ENCODE measurements at regions not wholly inside any gene's neighbourhood (a gene's known extent, or its start where the extent isn't known, plus 50 kb on each side); places are given as distances from the start of the nearest gene placed in this dataset.

DNA sequence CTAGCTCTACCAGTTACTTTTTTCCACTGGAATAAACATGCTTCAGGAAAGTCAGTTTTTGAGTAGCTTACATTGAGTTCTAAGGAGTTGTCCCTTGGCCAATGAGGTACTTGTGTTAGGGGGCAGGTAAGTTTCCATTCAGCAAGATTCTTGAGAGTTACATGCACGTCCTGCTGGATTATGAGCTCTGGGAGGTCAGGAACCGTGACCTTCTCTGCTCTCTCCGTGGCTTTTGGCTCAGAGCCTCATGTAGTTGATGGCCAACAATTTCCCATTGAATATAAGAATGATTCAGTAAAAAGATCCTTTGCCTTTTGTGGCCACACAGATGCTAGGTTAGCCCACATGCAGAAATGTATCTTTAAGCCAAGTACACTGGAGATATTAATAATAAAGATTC is 181.8 kb upstream of the RALGAPA2 start:
- DNase-seq (ENCODE audit: low spot score) = no peak

DNA sequence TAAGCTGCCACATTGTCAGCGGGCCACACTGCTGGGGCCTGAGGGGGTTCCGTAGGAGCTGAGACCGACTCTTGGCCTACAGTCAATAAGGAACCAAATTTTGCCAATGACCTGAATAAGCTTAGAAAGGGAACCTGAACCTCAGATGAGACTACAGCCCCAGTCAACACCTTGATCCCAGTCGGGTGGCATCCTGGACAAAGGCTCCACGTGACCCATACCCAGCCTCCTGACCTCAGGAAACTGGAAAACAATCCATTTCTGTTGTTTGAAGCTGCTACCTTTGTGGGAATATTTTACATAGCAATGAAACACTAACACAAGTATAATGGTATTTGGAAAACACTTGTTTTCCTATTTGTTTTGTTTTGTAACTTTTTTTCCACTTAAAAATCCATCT is 179.9 kb upstream of the RALGAPA2 start:
- TF ChIP-seq, protein P1, sequence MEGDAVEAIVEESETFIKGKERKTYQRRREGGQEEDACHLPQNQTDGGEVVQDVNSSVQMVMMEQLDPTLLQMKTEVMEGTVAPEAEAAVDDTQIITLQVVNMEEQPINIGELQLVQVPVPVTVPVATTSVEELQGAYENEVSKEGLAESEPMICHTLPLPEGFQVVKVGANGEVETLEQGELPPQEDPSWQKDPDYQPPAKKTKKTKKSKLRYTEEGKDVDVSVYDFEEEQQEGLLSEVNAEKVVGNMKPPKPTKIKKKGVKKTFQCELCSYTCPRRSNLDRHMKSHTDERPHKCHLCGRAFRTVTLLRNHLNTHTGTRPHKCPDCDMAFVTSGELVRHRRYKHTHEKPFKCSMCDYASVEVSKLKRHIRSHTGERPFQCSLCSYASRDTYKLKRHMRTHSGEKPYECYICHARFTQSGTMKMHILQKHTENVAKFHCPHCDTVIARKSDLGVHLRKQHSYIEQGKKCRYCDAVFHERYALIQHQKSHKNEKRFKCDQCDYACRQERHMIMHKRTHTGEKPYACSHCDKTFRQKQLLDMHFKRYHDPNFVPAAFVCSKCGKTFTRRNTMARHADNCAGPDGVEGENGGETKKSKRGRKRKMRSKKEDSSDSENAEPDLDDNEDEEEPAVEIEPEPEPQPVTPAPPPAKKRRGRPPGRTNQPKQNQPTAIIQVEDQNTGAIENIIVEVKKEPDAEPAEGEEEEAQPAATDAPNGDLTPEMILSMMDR (IDR thresholded peaks at IDR 0.05) = no peak
- no peaks in the 10 kb centered on the region for H3K4me1 ChIP-seq (ENCODE audit: control insufficient read depth in 1 of 2, low read depth in 2 of 2)

More for the DNA sequence above, 181.8 kb upstream of the RALGAPA2 start:
- Histone ChIP-seq H3K36me3 (no peaks in the 10 kb centered on the region), H3K9me3 (no peaks in the 10 kb centered on the region), H3K27me3 (replicated peaks; ENCODE audit: insufficient read depth) (no peaks in the 10 kb centered on the region), H3K4me3 (no peak overlapping the region), H3K4me1 (ENCODE audit: control insufficient read depth in 1 of 2, low read depth in 2 of 2) (no peaks in the 10 kb centered on the region), H3K27ac (no peak overlapping the region)
- TF ChIP-seq, protein P1 (IDR thresholded peaks at IDR 0.05) = no peak
- no peak for ATAC-seq (ENCODE audit: insufficient number of reproducible peaks, low FRiP score, low read depth)

DNA sequence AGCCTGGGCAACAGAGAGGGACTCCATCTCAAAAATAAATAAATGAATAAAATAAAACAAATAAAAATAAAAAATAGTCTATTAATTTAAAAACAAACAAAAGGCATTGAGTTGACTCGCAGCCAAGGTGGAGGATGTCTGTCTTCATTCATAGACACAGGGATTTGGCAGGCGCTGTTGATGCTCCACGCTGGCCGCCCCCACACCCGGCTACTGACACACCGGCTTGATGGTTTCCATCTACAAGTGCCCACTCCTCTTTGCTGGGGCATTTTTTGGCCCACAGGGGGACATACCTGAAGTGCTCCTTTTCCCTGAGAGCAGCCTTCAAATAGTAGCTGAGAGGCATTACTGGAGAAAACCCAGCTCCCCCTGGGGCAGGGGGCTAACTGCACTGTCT is 178.3 kb upstream of the RALGAPA2 start:
- TF ChIP-seq, protein P1 (IDR thresholded peaks at IDR 0.05) = no peak
- Histone ChIP-seq H3K9me3 (no peaks in the 10 kb centered on the region), H3K4me3 (no peak overlapping the region), H3K4me1 (ENCODE audit: control insufficient read depth in 1 of 2, low read depth in 2 of 2) (no peaks in the 10 kb centered on the region), H3K27me3 (replicated peaks; ENCODE audit: insufficient read depth) (no peaks in the 10 kb centered on the region), H3K36me3 (no peaks in the 10 kb centered on the region), H3K27ac (no peak overlapping the region)
- ATAC-seq (ENCODE audit: insufficient number of reproducible peaks, low FRiP score, low read depth) (no peak), DNase-seq (ENCODE audit: low spot score) (no peak)

More for the DNA sequence above, 179.9 kb upstream of the RALGAPA2 start:
- Histone ChIP-seq H3K36me3 (no peaks in the 10 kb centered on the region), H3K9me3 (no peaks in the 10 kb centered on the region), H3K27ac (no peak overlapping the region), H3K4me3 (no peak overlapping the region), H3K27me3 (replicated peaks; ENCODE audit: insufficient read depth) (no peaks in the 10 kb centered on the region)
- ATAC-seq (ENCODE audit: insufficient number of reproducible peaks, low FRiP score, low read depth) (no peak), DNase-seq (ENCODE audit: low spot score) (no peak)

DNA sequence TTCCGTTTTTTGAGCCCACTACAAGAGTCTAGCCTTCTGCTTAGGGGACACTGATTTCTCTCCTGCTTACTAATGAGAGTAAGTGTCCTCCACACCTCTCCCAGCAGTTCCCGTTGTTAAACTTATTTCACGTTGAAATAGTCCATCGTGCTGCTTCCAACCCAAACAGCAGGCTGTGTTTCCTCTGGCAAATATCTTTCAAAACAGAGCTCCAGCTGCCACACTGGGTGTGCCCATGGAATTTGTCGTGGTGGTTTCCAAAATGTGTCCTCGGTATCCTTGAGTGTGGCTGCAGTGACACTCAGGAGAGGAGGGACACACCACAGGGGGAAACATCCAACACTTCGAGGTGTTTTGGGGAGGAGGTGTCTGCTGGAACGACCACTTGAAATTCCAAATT is 176.5 kb upstream of the RALGAPA2 start:
- Histone ChIP-seq H3K4me3 (no peak overlapping the region), H3K9me3 (no peaks in the 10 kb centered on the region), H3K4me1 (ENCODE audit: control insufficient read depth in 1 of 2, low read depth in 2 of 2) (no peaks in the 10 kb centered on the region), H3K27ac (no peak overlapping the region), H3K27me3 (replicated peaks; ENCODE audit: insufficient read depth) (no peaks in the 10 kb centered on the region), H3K36me3 (no peaks in the 10 kb centered on the region)
- DNase-seq (ENCODE audit: low spot score) = no peak
- no peak for ATAC-seq (ENCODE audit: insufficient number of reproducible peaks, low FRiP score, low read depth)
- TF ChIP-seq, protein P1 (IDR thresholded peaks at IDR 0.05) = no peak

DNA sequence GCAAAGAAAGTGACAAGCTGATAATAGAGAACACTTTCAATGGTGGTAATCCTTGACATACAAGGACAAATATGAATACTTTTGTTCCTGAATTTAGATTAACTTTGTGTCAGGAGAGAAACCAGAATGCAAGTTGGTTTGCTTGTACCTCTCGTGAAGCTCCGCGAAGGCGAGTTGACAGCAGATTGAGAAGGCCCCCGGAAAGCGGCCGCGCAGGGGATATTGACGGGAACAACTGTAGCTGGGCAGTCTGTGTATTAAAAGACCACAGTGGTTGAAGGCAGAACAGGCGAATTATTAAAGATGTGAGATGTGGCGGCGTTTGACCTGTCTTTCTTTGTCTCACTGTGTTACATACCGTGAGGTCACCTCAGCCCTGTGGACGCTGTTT is 175.8 kb upstream of the RALGAPA2 start:
- ATAC-seq (ENCODE audit: insufficient number of reproducible peaks, low FRiP score, low read depth) = no peak

More for the DNA sequence above, 175.8 kb upstream of the RALGAPA2 start:
- H3K27me3 ChIP-seq (replicated peaks; ENCODE audit: insufficient read depth) = no peaks in the 10 kb centered on the region
- no peaks in the 10 kb centered on the region for H3K4me1 ChIP-seq (ENCODE audit: control insufficient read depth in 1 of 2, low read depth in 2 of 2)
- H3K4me3 ChIP-seq = no peak overlapping the region
- TF ChIP-seq, protein P1 (IDR thresholded peaks at IDR 0.05) = no peak
- no peak overlapping the region for H3K27ac ChIP-seq
- no peaks in the 10 kb centered on the region for H3K36me3 ChIP-seq
- DNase-seq (ENCODE audit: low spot score) = no peak
- no peaks in the 10 kb centered on the region for H3K9me3 ChIP-seq
